HG02840 (cell line): ENCODE measurements at regions not wholly inside any gene's neighbourhood (a gene's known extent, or its start where the extent isn't known, plus 50 kb on each side); places are given as distances from the start of the nearest gene placed in this dataset.
"Not testable (repeated sequence)": the region's sequence is repeated elsewhere in the genome, so short reads cannot be mapped to it uniquely, and the experiment has no call there.

Experiments
- ATAC-seq: cut with Tn5 transposase; IDR thresholded peaks from one replicate; pipeline ENCODE4 v1.9.1; 2021; ENCODE audit warnings: mild to moderate bottlenecking, moderate library complexity, moderate number of reproducible peaks; ENCODE audit not compliant: unreplicated experiment, low FRiP score

DNA sequence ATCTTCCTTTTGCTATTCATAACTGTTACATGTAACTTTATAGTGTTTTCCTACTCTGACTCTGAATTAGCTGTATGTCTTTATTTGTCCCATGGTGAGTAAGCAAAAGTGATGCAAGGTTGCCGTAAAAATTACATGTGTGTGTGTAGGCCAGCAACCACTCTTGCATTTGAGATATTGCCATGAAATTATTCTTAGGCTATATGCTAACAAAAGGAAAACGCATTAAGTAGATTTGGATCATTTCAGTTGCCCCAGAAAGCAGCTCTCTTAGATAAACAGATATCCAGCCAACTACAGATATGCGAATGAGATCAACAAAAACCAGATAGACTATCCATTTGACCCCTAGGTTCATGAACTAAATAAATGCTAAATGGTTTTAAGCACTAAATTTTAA, 73.6 kb downstream of the CYLC2 start:
- no peak for ATAC-seq

- ATAC-seq, result no peak
Observed at GRCh38 chr9:103078581-103078980, 83.4 kb downstream of the CYLC2 start.

GRCh38 chr9:103082494-103082893, 87.4 kb downstream of the CYLC2 start:
- ATAC-seq, result no peak

DNA sequence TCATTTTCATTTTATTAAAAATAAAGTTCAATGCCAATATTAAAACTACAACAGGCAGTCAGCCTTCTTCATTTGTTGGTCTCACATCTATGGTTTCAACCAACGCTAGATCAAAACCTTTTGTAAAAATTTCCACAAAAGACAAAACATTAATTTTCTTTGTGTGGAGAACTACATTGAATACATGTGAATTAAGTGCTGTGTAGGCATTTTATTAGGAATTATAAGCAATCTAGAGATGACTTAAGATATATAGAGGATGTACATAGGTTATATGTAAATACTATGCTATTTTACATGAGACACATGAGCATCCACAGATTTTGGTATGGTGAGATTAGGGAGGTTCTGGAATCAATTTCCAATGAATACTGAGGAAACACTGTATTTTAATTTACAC, 94.2 kb downstream of the CYLC2 start:
- ATAC-seq, result no peak

DNA sequence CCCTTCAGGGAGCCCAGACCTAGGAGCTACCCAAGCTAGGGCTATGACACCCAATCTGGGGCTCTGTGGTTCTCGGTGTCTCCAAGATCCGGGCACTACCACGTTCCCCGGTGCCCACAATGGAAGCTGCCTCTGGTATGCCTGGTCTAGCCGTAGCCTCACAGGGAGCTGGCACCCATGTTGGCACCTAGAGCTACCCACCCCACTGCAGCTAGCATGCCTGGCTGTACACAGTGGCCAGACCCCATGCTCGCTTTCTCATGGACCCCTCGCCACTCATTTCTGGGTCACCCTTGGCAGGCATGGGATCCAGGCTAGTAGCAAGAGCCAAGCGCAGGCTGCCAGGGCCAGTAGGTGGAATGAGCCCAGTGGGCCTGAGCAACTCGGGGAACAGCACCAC, 109.0 kb downstream of the CYLC2 start:
- ATAC-seq, result no peak

- no peak for ATAC-seq
Observed at GRCh38 chr9:103116246-103116645, 121.1 kb downstream of the CYLC2 start.

DNA sequence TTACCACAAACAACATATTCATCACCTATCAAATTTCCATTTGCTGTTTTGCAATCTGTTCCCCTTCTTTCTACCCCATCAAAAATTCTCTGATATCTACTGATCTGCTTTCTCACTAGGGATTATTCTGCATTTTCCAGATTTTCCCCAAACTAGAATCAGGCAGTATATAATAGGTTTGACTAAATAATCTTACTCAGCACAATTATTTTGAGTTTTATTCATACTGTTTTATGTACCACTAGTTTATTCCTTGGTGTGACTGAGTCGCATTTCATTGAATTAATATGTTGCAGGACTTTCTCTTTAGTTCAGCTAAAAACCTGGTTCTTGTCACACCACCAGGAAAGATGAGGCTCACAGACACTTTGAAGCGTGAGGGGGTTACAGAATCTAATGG, 131.4 kb downstream of the CYLC2 start:
- ATAC-seq, result no peak

DNA sequence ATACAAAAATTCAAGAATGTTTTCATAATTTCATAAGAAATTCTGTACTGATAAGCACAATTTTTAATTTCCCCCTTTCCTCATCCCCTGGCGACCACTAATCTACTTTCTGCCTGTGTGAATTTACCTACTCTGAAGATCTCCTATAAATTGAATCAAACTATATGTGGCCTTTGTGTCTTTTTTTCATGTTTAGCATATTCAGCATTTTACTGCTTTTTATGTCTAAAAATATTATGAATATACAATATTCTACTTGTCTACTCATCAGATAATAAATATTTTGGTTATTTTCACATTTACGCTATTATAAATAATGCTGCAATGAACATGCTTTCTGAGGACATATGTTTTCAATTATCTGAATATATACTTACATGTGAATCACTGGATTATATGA, 144.8 kb downstream of the CYLC2 start:
- ATAC-seq, result no peak

DNA sequence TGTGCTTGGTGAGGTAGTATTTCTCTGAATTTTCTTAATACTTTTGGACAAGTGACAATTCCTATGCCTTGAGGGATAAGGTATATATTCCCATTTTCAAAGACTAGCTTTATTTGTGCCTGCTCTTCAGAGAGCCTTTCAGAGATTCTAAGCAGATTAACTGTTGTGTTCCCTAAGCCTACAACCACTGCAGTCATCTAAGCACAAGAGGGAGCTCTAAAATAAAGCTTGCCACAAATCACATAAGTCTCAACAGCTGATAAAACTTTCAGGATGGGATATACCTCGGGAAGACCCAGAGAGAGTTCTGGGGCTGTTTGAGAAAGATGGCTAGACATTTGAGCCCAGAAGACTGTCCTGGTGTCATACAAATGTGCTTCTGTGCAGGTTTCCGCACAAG, 157.3 kb downstream of the CYLC2 start:
- no peak for ATAC-seq

GRCh38 chr9:103167530-103167929, 172.4 kb downstream of the CYLC2 start:
- ATAC-seq, result no peak

DNA sequence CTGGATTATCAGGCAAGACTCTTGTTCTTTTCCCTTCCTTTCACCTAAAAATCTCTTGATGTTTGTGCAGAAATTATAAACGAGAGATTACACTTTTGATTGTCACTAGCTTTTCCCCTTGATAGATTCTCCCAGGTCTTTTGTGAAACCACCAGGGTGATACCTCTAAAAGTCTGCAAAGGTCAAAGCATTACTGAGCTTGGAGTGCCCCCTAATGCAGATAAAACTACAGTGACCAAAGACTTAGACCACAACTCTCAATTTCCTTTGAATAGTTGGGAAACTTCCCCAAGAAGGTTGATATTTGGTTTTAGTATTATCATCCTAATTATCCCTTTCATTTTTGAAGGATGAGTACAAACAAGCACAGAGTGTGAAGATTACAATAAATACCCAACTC, 173.1 kb downstream of the CYLC2 start:
- no peak for ATAC-seq

DNA sequence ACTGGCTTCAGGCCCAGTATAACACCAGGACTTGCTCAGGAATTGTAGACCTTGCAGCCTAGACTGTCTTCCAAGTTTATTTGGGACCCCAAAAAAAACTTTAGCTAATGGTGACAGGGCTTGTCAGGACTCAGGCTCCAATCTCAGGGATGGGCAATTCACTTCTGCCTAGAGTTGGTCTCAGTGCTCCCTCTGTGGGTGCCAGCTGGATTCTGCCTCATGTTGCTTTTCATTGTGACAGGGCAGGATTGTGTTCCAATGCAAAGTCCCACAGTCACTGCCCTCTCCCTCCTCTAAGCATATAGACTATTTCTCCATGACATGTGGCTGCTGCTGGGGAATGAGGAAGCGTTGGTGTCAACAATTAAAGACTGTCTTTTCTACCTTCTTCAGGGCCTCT, 174.7 kb downstream of the CYLC2 start:
- no peak for ATAC-seq

- no peak for ATAC-seq
Observed at GRCh38 chr9:103183701-103184171, 188.6 kb downstream of the CYLC2 start.

DNA sequence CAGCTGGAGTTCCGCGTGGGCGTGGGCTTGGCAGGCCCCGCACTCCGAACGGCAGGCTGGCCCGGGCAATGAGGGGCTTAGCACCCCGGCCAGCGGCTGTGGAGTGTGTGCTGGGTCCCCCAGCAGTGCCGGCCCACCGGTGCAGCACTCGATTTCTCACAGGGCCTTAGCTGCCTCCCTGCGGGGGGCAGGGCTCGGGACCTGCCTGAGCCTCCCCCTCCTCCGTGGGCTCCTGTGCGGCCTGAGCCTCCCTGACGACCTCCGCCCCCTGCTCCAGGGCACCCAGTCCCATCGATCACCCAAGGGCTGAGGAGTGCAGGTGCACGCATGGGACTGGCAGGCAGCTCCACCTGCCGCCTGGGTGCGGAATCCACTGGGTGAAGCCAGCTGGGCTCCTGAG, 191.8 kb downstream of the CYLC2 start:
- ATAC-seq, result no peak

DNA sequence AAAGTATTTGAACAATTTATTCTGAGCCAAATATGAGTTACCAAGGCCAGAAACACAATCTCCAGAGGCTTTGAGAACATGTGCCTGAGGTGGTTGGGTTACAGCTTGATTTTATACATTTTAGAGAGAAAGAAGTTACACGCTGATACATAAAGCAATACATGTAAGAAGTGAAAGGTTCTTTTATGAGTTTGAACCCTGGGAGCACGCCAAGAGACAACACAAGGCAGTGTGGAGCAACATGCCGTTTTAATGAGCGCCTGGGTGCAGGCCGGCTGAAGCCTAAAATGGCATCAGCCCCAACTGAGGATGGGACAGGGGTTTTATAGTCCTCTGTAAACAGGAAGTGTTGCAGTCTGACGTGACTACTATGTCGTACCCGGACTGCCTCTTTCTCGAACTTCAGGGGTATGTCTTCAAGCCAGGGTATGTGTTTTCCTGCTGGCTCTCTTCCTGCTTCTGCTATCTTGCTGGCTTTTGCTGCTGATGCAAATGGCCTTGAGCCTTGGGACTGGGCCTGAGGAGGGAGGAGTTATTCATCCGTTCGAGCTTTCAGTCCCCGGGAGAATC, 193.7 kb downstream of the CYLC2 start:
- no peak for ATAC-seq

GRCh38 chr9:103193992-103194391, 198.9 kb downstream of the CYLC2 start:
- no peak for ATAC-seq

- no peak for ATAC-seq
Observed at GRCh38 chr9:103203172-103203571, 208.0 kb downstream of the CYLC2 start.

- not testable (repeated sequence) for ATAC-seq
Observed at GRCh38 chr9:103205881-103206585, 210.9 kb downstream of the CYLC2 start.

DNA sequence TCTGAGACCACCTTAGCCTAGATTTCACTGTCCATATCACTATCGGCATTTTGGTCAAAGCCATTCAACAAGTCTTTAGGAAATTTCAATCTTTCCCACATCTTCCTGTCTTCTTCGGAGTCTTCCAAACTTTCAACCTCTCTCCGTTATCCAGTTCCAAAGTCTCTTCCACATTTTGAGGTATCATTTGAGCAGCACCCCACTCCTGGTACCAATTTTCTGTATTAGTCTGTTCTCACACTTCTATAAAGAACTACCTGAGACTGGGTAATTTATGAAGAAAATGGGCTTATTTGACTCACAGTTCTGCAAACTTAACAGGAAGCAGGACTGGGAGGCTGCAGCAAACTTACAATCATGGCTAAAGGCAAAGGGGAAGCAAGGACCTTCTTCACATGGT, 215.5 kb downstream of the CYLC2 start:
- ATAC-seq, result no peak

GRCh38 chr9:103215197-103215596, 220.1 kb downstream of the CYLC2 start:
- ATAC-seq, result no peak

- no peak for ATAC-seq
Observed at GRCh38 chr9:103225702-103226646, 230.8 kb downstream of the CYLC2 start.
